NCI-H128 (cell line): ENCODE measurements at regions not wholly inside any gene's neighbourhood (a gene's known extent, or its start where the extent isn't known, plus 50 kb on each side); places are given as distances from the start of the nearest gene placed in this dataset.
"Not testable (repeated sequence)": the region's sequence is repeated elsewhere in the genome, so short reads cannot be mapped to it uniquely, and the experiment has no call there.

Experiments
- DNase-seq: peaks from one replicate; lab custom pipeline; 2025; ENCODE audit not compliant: unreplicated experiment; lab: John Stamatoyannopoulos, UW

- DNase-seq: not testable (repeated sequence)
Measured at GRCh38 chr12:124070394-124071074, 97.5 kb downstream of the ZNF664 start.

GRCh38 chr12:124071075-124071443 lies 98.0 kb downstream of the ZNF664 start:
- DNase-seq: no peak

- DNase-seq: no peak
Measured at GRCh38 chr12:124073356-124074035, 100.5 kb downstream of the ZNF664 start.

GRCh38 chr12:124075841-124076240 lies 102.8 kb downstream of the ZNF664 start:
- DNase-seq: no peak

GRCh38 chr12:124077701-124078100 lies 104.7 kb downstream of the ZNF664 start:
- DNase-seq: no peak

GRCh38 chr12:124078800-124079199 lies 105.8 kb downstream of the ZNF664 start:
- DNase-seq: no peak

- no peak for DNase-seq
Measured at GRCh38 chr12:124080649-124081048, 107.6 kb downstream of the ZNF664 start.

GRCh38 chr12:124082012-124082411 lies 109.0 kb downstream of the ZNF664 start:
- DNase-seq: no peak

- DNase-seq: no peak
Measured at GRCh38 chr12:124082687-124083086, 109.7 kb downstream of the ZNF664 start.

- DNase-seq: no peak
Measured at GRCh38 chr12:124083708-124084107, 110.7 kb downstream of the ZNF664 start.

GRCh38 chr12:124085419-124086296 lies 112.6 kb downstream of the ZNF664 start:
- no peak for DNase-seq

GRCh38 chr12:124086299-124086898 lies 113.4 kb downstream of the ZNF664 start:
- DNase-seq: no peak

- no peak for DNase-seq
Measured at GRCh38 chr12:124087266-124088051, 114.4 kb downstream of the ZNF664 start.

GRCh38 chr12:124088217-124088907 lies 115.3 kb downstream of the ZNF664 start:
- no peak for DNase-seq

GRCh38 chr12:124089181-124089914 lies 116.3 kb downstream of the ZNF664 start:
- DNase-seq: not testable (repeated sequence)

GRCh38 chr12:124091835-124092234 lies 118.8 kb downstream of the ZNF664 start:
- DNase-seq: no peak

- not testable (repeated sequence) for DNase-seq
Measured at GRCh38 chr12:124092532-124092931, 119.5 kb downstream of the ZNF664 start.

GRCh38 chr12:124093297-124093696 lies 120.3 kb downstream of the ZNF664 start:
- no peak for DNase-seq

- no peak for DNase-seq
Measured at GRCh38 chr12:124094188-124094587, 121.2 kb downstream of the ZNF664 start.
